HG02973 (cell line): ENCODE measurements at regions not wholly inside any gene's neighbourhood (a gene's known extent, or its start where the extent isn't known, plus 50 kb on each side); places are given as distances from the start of the nearest gene placed in this dataset.

Experiments
- ATAC-seq: cut with Tn5 transposase; IDR thresholded peaks from one replicate; pipeline ENCODE4 v1.9.1; 2021; ENCODE audit warnings: moderate library complexity; ENCODE audit not compliant: unreplicated experiment

DNA sequence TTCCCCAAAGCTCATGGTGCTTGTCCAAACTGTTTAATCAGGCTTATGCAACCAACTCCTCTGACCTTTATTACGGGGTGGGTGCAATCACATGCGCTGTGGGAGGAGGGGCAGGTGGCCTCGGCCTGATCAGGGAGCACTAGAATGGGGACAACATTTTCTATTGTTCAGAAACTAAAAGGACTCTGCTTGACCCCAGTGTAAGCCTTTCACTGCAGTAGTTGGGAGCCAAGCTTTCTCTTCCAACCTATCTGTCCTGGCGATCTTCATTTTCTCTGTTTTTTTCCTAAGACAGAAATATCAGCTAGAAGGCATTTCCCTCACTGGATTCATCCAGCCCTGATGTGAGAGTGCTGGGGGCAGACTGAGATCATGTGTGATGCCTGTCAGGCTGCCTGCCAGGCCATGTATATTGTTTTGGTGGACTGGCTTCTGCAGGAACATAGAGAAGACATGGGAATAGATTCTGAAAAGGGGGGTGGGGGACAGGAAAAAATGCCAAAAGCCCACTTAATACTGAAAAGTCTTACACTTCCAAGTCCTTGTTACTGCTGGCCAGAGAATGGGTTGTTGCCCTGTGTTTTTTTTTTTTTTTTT, 627.0 kb upstream of the TBL1XR1 start:
- ATAC-seq: no peak

DNA sequence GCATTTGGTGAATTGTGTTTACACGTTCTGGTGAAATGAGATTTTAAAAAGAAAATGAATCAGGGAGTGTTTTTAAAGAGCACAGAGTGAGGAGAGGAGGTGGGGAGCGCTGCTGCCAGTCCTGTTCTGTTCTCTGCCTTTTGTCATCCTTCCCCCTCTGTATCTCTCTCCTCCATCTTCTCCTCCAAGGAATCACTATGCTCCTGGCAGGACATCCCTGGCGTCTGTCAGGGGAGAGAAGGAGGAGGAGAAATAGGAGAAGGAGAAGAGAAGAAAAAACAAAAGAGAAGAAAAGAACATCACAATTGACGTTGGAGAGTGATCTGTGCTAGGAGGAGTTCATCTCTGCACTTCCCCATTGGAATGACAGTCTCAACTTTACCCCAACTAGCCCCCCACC, 627.6 kb upstream of the TBL1XR1 start:
- ATAC-seq: no peak

DNA sequence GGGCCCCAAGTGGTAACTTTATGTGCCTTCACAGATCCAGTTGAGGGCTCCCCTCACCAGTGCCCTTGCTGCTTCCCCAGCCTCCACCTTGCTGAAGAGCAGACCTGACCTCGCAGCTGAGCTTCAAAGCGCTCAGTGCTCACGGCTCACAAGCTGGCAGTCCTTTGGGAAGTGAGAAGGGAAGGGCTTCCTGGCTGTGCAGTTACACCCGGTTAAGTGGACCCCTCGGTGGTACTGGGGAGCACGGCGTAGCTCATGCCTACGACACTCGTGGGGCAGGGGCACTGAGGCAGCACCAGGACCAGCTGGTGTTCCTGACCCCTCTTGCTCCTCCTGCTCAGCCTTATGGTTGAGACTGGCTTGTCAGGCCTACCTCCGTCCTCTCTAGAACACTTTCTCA, 629.0 kb upstream of the TBL1XR1 start:
- no peak for ATAC-seq

GRCh38 chr3:177827511-177828207, 630.4 kb upstream of the TBL1XR1 start:
- no peak for ATAC-seq

- no peak for ATAC-seq
Measured at GRCh38 chr3:177828208-177828565, 630.9 kb upstream of the TBL1XR1 start.

GRCh38 chr3:177830411-177830849, 633.1 kb upstream of the TBL1XR1 start:
- no peak for ATAC-seq

GRCh38 chr3:177831361-177831760, 634.1 kb upstream of the TBL1XR1 start:
- ATAC-seq: no peak

DNA sequence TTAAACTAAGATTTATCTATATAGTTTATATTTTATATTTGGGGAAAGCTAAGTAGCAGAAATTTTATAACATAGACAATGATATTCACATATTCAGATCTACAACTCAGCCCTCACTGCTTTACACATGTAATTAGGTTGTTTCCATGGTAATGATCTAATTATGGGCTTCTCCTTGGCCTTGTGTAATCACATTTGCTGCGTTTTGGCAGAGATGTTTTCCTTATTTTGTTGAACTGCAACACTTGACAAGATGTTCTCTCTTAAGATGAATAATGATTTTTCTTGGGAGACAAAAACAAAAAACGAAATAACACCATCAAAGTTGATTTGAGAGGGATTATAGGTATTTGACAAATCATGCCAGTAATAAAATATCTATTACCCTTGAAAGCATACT, 635.6 kb upstream of the TBL1XR1 start:
- ATAC-seq: no peak

DNA sequence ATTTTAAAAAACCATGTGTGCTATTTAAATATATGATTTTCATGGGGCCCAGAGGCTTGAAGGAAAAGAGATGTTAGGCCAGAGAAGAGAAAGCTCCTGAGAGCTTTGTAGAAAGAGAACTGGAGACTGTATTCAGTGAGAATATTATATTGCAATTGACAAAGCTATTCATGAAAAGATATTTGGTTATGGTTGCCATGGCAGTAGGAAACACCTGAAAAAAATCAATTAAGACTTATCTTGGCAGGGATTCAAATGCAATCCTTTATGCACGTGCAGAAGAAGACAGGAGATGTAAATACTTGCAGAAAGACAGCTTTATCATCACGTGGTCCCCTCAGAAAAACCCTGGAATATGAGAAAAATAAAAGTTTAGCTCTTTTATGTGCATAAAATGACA, 636.0 kb upstream of the TBL1XR1 start:
- ATAC-seq: no peak

DNA sequence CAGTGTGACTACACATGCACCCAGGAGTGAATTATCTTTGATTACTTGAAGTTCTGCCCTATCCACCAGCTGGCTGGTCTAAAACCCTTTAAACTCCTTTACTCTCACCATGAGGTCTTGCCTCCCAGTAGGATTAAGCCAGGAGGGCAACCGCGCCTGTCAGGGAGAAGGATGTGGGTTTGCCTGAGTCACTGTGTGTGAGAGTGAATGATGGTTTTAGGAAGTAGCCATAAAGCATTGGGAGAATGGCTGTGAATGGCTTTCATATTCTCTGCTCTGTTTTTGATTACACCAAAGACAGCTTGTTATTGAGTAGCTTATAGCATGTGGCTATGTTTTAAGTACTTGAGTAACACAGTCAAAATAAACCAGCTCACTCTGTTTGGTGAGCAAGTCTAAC, 637.7 kb upstream of the TBL1XR1 start:
- ATAC-seq: no peak

- ATAC-seq: no peak
Measured at GRCh38 chr3:177835917-177836316, 638.6 kb upstream of the TBL1XR1 start.

- no peak for ATAC-seq
Measured at GRCh38 chr3:177836671-177837070, 639.4 kb upstream of the TBL1XR1 start.

GRCh38 chr3:177837951-177838655, 640.8 kb upstream of the TBL1XR1 start:
- no peak for ATAC-seq

DNA sequence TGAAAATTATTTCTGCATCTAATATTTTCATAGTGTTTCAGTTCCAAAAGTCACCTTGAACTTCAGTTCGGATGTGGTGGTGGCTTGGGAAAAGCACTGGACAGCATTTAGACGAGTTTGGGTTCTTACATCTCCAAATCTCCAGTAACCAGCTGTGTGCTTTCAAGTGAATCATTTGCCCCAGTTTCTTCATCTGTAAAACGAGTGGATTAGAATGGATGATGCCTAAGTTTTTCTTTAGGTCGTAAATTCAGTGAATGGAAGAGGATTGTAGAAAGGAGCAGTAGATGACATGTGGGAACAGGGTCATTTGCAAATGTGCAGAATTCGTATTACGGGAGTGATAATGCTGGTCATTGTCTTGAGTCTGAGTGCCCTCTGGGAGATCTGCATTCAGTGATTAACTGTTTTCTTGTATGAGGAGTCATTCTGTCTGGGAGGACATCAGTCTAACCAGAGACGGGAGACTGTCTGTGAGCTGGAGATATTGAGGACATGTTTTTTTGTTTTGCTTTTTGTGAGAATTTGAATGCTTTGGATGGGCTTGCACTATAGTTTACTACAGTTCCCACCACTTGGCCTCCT, 641.6 kb upstream of the TBL1XR1 start:
- ATAC-seq: no peak

GRCh38 chr3:177842302-177842701, 645.0 kb upstream of the TBL1XR1 start:
- no peak for ATAC-seq

DNA sequence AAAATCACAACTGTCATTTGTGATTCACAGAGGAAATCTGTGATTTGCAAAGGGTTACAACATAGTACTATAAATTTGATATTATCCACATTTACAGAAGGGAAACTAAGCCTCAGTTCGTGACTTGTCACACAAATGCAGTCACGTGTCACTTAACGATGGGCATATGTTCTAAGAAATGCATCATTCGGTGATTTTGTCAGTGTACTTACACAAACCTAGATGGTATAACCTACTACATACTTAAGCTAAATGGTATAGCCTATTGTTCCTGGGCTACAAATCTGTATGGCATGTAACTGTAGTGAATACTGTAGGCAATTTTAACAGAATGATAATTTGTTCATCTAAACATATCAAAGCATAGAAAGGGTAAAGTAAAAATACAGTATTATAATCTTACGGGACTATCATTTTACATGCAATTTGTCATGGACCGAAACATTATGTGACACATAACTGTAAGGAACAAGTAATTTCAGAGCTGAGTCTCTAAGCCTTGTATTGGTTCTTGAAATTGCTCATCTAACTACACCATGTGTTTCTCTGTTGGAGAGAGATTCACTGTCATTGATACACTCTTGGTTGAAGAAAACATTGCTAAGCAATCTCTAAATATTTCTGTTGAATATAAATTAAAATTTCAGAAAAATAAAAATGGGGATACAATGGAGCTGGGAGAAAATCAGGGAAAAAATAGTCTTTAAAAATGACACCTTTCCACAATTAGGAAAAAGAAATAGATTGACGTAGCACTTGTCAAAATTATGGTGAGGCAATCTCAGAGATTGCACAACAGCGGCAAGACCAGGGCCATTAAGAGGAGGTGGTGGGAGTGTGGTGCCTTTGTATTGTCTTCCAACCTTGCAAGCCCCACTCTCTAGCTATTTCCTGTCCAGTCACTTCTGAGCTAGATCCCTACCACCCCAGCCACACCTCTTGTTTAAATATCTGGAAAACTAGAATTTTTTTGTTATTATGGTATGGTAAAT, 645.8 kb upstream of the TBL1XR1 start:
- no peak for ATAC-seq

DNA sequence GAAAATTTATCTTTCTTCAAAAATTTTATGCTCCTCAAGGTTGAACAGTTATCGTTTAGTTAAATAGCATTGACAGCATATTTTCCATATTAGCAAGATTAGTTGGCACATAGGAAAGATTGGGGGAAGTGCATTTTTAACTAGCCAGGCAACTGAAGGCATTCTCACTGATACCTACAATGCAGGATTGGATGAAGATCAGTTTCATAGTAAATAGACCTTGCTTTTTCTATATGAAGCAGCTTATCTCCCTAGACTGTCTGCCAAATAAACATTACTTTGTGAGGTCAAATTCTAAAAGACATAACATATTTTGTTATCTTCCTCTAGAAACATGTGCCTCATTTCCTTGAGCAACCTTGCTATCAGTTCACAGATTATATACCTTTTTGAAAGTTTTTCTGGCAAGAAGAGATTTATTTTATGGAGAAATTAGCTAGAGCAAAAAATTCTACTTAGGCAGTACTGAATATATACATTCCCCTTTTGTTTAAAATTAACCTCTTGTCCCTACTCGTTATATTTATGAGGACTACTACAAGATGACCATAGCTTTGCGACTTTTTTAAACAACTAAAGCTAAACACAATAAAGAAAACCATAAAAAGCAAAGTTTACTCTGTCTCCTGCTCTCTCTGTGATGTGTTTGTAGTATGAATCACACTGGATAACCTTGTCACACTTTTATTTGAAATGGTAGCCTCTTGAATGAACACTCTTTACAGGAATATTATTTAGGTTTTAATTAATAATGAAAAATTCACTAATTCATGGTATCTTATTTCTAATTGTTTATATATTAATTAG, 654.9 kb upstream of the TBL1XR1 start:
- ATAC-seq: no peak

- ATAC-seq: no peak
Measured at GRCh38 chr3:177855021-177855420, 657.7 kb upstream of the TBL1XR1 start.

DNA sequence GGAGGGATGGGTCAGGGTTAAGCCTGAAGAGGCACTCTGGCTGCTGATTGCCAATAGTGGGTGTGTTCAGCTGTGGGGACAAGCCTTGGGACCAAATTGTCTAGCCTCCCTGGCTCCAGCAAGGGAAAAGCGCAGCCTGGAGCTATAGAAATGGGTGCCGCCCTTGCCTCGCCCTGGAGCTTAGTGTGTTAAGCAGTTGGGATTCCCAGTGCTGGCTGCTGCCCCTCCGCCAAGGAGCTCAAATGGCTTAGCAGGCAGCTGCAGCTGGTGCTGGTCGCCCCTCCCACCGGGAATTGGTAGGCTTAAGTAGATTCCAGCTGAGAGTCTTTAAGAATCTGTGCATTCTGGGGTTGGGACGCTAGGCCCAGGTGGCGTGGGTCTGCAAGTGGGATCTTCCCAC, 662.9 kb upstream of the TBL1XR1 start:
- no peak for ATAC-seq

DNA sequence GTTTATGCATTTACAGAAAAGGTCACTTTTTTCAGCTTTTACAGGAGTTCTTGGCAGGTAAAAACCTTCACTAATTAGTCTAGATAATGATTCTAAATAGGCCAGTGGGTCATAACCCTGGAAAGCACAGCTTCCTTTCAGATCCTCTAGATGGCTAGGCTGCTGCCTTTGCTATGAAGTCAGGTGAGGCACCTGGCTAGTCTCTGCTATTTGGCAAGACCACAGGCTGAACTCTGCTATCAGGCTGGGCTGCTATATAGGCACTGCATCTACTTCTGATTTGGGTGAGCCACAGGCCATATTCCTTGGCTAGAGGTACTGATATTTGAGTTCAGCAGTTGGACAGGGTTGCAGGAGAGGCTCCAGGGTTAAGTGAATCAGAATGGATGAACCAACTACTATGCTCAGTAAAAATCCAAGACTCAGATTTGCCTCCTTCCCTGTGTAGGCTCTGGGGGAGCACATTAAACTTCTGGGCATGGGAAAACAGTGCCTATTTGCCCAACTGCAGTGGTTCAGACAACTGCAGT, 665.7 kb upstream of the TBL1XR1 start:
- ATAC-seq: no peak
